ENCODE measurements at regions not wholly inside any gene's neighbourhood (a gene's known extent, or its start where the extent isn't known, plus 50 kb on each side); places are given as distances from the start of the nearest gene placed in this dataset.
A peak's percentile ranks its signal among the peaks of the same experiment; 100 is the strongest.

GRCh38 chr2:226211439-226211838, 588.2 kb downstream of the IRS1 start:
- peak; percentile 23 for DNase-seq (ENCODE audit: low spot score)

- no peak for DNase-seq (ENCODE audit: low spot score)
Measured at GRCh38 chr2:226208726-226209125, 590.9 kb downstream of the IRS1 start.

GRCh38 chr2:226207671-226208070, 591.9 kb downstream of the IRS1 start:
- DNase-seq (ENCODE audit: low spot score): no peak

- DNase-seq (ENCODE audit: low spot score): no peak
Measured at GRCh38 chr2:226199555-226199954, 600.1 kb downstream of the IRS1 start.

- no peak for DNase-seq (ENCODE audit: low spot score)
Measured at GRCh38 chr2:226198956-226199355, 600.7 kb downstream of the IRS1 start.

GRCh38 chr2:226190479-226191252, 609.0 kb downstream of the IRS1 start:
- no peak for DNase-seq (ENCODE audit: low spot score)

GRCh38 chr2:226189061-226189460, 610.6 kb downstream of the IRS1 start:
- DNase-seq (ENCODE audit: low spot score): no peak

- peak; percentile 35 for DNase-seq (ENCODE audit: low spot score)
Measured at GRCh38 chr2:226187616-226188015, 612.0 kb downstream of the IRS1 start.

- no peak for DNase-seq (ENCODE audit: low spot score)
Measured at GRCh38 chr2:226187156-226187555, 612.5 kb downstream of the IRS1 start.

- peak; percentile 80 for DNase-seq (ENCODE audit: low spot score)
Measured at GRCh38 chr2:226185616-226186211, 613.9 kb downstream of the IRS1 start.

GRCh38 chr2:226184940-226185615, 614.5 kb downstream of the IRS1 start:
- peak; percentile 32 for DNase-seq (ENCODE audit: low spot score)

- no peak for DNase-seq (ENCODE audit: low spot score)
Measured at GRCh38 chr2:226184540-226184939, 615.1 kb downstream of the IRS1 start.

GRCh38 chr2:226183550-226183949, 616.1 kb downstream of the IRS1 start:
- DNase-seq (ENCODE audit: low spot score): no peak

- DNase-seq (ENCODE audit: low spot score): no peak
Measured at GRCh38 chr2:226183033-226183432, 616.6 kb downstream of the IRS1 start.

GRCh38 chr2:226181909-226182308, 617.7 kb downstream of the IRS1 start:
- no peak for DNase-seq (ENCODE audit: low spot score)

GRCh38 chr2:226180281-226180884, 619.2 kb downstream of the IRS1 start:
- no peak for DNase-seq (ENCODE audit: low spot score)

- DNase-seq (ENCODE audit: low spot score): no peak
Measured at GRCh38 chr2:226179010-226179409, 620.6 kb downstream of the IRS1 start.

- no peak for DNase-seq (ENCODE audit: low spot score)
Measured at GRCh38 chr2:226176283-226176984, 623.2 kb downstream of the IRS1 start.

GRCh38 chr2:226174390-226174789, 625.2 kb downstream of the IRS1 start:
- DNase-seq (ENCODE audit: low spot score): no peak

- DNase-seq (ENCODE audit: low spot score): no peak
Measured at GRCh38 chr2:226172939-226173338, 626.7 kb downstream of the IRS1 start.

- DNase-seq (ENCODE audit: low spot score): no peak
Measured at GRCh38 chr2:226172309-226172708, 627.3 kb downstream of the IRS1 start.

All from H4 (cell line).